Uterus (tissue), 3 donors: ENCODE measurements at regions not wholly inside any gene's neighbourhood (a gene's known extent, or its start where the extent isn't known, plus 50 kb on each side); places are given as distances from the start of the nearest gene placed in this dataset.

Experiments used
- DNase-seq, 2 donors: peaks; one replicate each; pipeline ENCODE4 v3.0.0-alpha.2; 2019 to 2020
- H3K27ac ChIP-seq, 2 donors: fragments of 200-600 bp; sonication (generic); 1 replicate in 1 of 2; 2 replicates in 1 of 2; pipeline ENCODE4 v1.5.1; 2016 to 2018
- H3K27me3 ChIP-seq, 2 donors: fragments of 200-600 bp; sonication (generic); one replicate each; pipeline ENCODE4 v1.5.1; 2018 to 2019; ENCODE audit warnings: control low read depth in 1 of 2
- H3K36me3 ChIP-seq, 2 donors: fragments of 200-600 bp; sonication (generic); one replicate each; pipeline ENCODE4 v1.5.1; 2019; ENCODE audit warnings: control low read depth in 1 of 2
- H3K4me1 ChIP-seq, 2 donors: fragments of 200-600 bp; sonication (generic); one replicate each; pipeline ENCODE4 v1.5.1; 2018 to 2019; ENCODE audit warnings: control low read depth in 1 of 2
- H3K4me3 ChIP-seq, 2 donors: fragments of 200-600 bp; sonication (generic); 1 replicate in 1 of 2; 2 replicates in 1 of 2; pipeline ENCODE4 v1.5.1; 2018 to 2019; ENCODE audit warnings: mild to moderate bottlenecking in 1 of 2
- H3K9me3 ChIP-seq, 2 donors: fragments of 200-600 bp; sonication (generic); one replicate each; pipeline ENCODE4 v1.5.1; 2019; ENCODE audit warnings: control low read depth in 1 of 2
- POLR2A ChIP-seq, 2 donors: fragments of 450-650 bp; IDR thresholded peaks; one replicate each; pipeline ENCODE4 v1.6.1; 2016; ENCODE audit warnings: antibody characterized with exemption in 2 of 2, mild to moderate bottlenecking in 1 of 2, moderate library complexity in 1 of 2
- intact Hi-C: fragments of 100-400 bp; cut with DNase I; formaldehyde crosslinking; loops from one replicate; pipeline ENCODE4 v1.15.1; 2023; ENCODE audit warnings: low total_unique reads
- TF ChIP-seq, protein P1 (sequence below), 4 experiments: fragments of 200-600 bp in 2 of 4; fragments of 450-650 bp in 2 of 4; sonication (generic) in 2 of 4; IDR thresholded peaks; one replicate each; pipeline ENCODE4 v1.5.1; 2016 to 2019; ENCODE audit warnings: antibody characterized with exemption in 4 of 4, mild to moderate bottlenecking in 2 of 4, moderate library complexity in 1 of 4
- donor health status: DM: yes; HTN: yes; CAD: no.

DNA sequence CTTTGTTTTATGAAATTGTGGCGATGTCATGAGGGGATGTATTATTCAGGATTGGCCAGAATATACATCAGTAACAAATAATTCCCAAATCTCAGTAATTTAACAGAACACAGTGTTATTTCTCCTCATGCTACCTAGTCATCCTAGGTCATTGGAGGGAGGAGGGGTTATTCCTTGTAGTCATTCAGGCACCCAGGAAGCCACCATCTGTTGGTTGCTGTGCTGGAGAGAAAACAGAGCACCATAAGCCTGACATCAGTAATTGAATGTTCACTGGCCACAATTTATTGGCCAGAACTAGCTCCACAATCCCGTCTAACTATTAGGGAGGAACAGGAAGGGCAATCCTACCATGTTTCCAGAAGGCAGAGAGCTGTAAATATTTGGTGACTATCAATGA lies 303.5 kb upstream of the CELF4 start:
- H3K4me3 ChIP-seq: no peak overlapping the region

DNA sequence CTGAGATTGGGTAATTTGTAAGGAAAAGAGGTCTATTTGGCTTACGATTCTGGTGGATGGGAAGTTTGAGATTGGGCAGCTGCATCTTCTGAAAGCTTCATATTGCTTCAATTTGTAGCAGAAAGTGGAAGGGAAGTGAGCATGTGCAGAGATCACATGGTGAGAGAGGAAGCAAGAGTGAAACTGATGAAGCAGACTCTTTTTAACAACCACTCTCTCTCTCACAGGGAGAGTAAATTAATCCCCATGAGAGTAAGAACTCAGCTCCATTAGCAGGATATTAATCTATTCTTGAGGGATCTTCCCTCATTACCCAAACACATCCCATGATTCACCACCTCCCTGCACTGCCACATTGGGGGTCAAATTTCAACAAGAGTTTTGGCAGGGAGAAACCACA lies 298.5 kb upstream of the CELF4 start:
- H3K27ac ChIP-seq: no peak overlapping the region
- intact Hi-C loops: no loop called here
- no peaks in the 10 kb centered on the region for H3K36me3 ChIP-seq
- H3K9me3 ChIP-seq: no peaks in the 10 kb centered on the region
- H3K4me3 ChIP-seq: no peak overlapping the region
- TF ChIP-seq, protein P1, sequence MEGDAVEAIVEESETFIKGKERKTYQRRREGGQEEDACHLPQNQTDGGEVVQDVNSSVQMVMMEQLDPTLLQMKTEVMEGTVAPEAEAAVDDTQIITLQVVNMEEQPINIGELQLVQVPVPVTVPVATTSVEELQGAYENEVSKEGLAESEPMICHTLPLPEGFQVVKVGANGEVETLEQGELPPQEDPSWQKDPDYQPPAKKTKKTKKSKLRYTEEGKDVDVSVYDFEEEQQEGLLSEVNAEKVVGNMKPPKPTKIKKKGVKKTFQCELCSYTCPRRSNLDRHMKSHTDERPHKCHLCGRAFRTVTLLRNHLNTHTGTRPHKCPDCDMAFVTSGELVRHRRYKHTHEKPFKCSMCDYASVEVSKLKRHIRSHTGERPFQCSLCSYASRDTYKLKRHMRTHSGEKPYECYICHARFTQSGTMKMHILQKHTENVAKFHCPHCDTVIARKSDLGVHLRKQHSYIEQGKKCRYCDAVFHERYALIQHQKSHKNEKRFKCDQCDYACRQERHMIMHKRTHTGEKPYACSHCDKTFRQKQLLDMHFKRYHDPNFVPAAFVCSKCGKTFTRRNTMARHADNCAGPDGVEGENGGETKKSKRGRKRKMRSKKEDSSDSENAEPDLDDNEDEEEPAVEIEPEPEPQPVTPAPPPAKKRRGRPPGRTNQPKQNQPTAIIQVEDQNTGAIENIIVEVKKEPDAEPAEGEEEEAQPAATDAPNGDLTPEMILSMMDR (IDR thresholded peaks at IDR 0.05): no peak
- no peak for TF ChIP-seq POLR2A (IDR thresholded peaks at IDR 0.05)
- DNase-seq: no peak
- no peaks in the 10 kb centered on the region for H3K4me1 ChIP-seq
- no peaks in the 10 kb centered on the region for H3K27me3 ChIP-seq

More for the DNA sequence above, 303.5 kb upstream of the CELF4 start:
- Histone ChIP-seq H3K9me3 (no peaks in the 10 kb centered on the region), H3K27me3 (no peaks in the 10 kb centered on the region), H3K4me1 (no peaks in the 10 kb centered on the region), H3K27ac (no peak overlapping the region), H3K36me3 (no peaks in the 10 kb centered on the region)
- TF ChIP-seq POLR2A (IDR thresholded peaks at IDR 0.05): no peak
- TF ChIP-seq, protein P1 (IDR thresholded peaks at IDR 0.05): no peak
- intact Hi-C loops: no loop called here
- no peak for DNase-seq

DNA sequence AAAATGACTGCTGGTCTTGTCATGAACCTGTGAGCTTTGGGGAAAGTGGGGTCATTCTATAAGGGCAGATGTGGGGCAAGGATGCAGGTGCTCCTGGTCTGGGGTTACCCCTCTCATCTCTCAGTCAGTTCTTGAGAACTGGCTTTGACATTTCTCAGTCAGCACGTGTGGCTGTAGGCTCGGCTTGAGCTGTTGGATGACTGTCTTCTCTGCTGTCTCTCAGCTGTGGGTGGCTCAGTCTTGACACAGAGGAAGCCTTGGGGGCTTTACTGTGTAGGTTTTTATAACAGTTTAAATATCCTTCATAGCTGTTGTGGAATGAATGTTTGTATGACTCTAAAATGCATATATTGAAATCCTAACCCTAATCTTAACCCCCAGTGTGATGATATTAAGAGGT lies 296.4 kb upstream of the CELF4 start:
- H3K4me3 ChIP-seq: no peak overlapping the region
- intact Hi-C loops: no loop called here
- DNase-seq: no peak
- H3K27ac ChIP-seq: no peak overlapping the region
- H3K36me3 ChIP-seq: no peaks in the 10 kb centered on the region
- TF ChIP-seq, protein P1 (IDR thresholded peaks at IDR 0.05): no peak
- no peak for TF ChIP-seq POLR2A (IDR thresholded peaks at IDR 0.05)
- no peaks in the 10 kb centered on the region for H3K27me3 ChIP-seq
- H3K4me1 ChIP-seq: no peaks in the 10 kb centered on the region
- no peaks in the 10 kb centered on the region for H3K9me3 ChIP-seq

DNA sequence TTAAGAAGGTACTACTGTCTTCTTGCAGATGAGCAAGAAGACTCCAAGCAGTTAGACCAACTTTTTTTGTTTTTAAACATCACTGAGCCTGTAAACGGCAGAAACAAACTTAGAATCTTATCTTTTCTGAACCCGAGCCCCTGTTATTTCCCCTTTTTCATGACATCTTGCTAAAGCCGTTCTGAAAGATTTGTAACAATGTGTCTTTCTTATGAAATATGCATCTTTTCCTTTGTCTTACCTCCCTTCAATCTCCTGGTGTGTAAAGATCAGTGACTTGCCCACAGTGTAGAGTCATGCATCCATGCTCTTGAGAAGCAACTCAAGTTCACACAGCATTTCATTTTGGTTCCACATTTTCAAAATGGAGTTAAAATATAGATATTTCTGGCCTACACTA lies 288.8 kb upstream of the CELF4 start:
- no peaks in the 10 kb centered on the region for H3K9me3 ChIP-seq
- no peak overlapping the region for H3K27ac ChIP-seq
- no peaks in the 10 kb centered on the region for H3K27me3 ChIP-seq
- no peak for DNase-seq
- no peaks in the 10 kb centered on the region for H3K36me3 ChIP-seq
- no peak overlapping the region for H3K4me3 ChIP-seq
- TF ChIP-seq POLR2A (IDR thresholded peaks at IDR 0.05): no peak
- TF ChIP-seq, protein P1 (IDR thresholded peaks at IDR 0.05): no peak
- H3K4me1 ChIP-seq: no peaks in the 10 kb centered on the region
- intact Hi-C loops: no loop called here

DNA sequence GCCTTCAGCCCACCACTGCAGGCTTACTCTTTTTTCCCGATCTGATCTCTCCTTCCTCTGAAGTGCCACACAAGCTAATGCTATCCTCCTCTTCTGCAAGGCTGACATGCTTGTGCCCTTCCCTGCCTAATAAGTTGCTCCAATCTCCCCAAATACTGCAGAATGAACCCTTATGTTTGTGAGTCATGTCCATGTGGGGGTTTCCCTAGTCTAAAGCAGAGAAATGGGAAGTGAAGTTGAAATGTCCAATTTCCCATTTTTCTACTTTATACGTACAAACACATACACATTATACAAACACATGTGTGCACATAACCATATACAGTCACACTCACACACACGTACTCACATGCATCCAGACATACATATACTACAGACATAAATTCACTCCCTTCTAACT lies 288.1 kb upstream of the CELF4 start:
- Histone ChIP-seq H3K4me3 (no peak overlapping the region), H3K27me3 (no peaks in the 10 kb centered on the region), H3K4me1 (no peaks in the 10 kb centered on the region), H3K27ac (no peak overlapping the region), H3K9me3 (no peaks in the 10 kb centered on the region), H3K36me3 (no peaks in the 10 kb centered on the region)
- no peak for DNase-seq
- intact Hi-C loops: no loop called here
- TF ChIP-seq POLR2A (IDR thresholded peaks at IDR 0.05): no peak

DNA sequence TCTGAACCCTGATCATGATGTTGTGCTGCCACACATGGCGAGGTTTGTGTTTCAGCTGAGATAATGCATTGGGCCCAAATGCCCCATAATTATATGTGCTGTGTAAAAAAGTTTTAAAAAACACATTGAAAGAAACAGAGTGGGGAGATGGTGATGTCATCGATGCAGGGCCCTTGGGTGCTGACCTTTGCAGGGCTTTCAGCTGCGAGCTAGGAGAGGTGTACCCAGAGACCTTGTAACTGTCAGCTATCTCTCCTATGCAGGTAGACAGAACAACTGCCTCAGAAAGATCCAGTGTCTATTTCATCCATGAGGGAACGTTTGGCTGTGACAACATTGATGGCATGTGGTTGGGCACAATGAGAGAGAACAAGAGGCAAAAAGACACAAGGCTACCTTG lies 286.9 kb upstream of the CELF4 start:
- H3K27me3 ChIP-seq: no peaks in the 10 kb centered on the region
- no peak for DNase-seq
- no peak overlapping the region for H3K4me3 ChIP-seq
- no peak for TF ChIP-seq POLR2A (IDR thresholded peaks at IDR 0.05)
- TF ChIP-seq, protein P1 (IDR thresholded peaks at IDR 0.05): no peak
- H3K4me1 ChIP-seq: no peaks in the 10 kb centered on the region
- H3K36me3 ChIP-seq: no peaks in the 10 kb centered on the region
- no peak overlapping the region for H3K27ac ChIP-seq
- intact Hi-C loops: no loop called here
- no peaks in the 10 kb centered on the region for H3K9me3 ChIP-seq
